Endodermal cell (in vitro differentiated cells): ENCODE measurements at regions not wholly inside any gene's neighbourhood (a gene's known extent, or its start where the extent isn't known, plus 50 kb on each side); places are given as distances from the start of the nearest gene placed in this dataset.

ENCODE experiments used
- DNase-seq: peaks from one replicate; pipeline ENCODE4 v3.0.0-alpha.2; 2017
- H3K27ac ChIP-seq: 2 replicates; pipeline ENCODE4 v1.5.1; 2013; ENCODE audit warnings: mild to moderate bottlenecking, low read depth, low read length, moderate library complexity
- H3K27me3 ChIP-seq: 2 replicates; pipeline ENCODE4 v1.6.1; 2013; ENCODE audit warnings: mild to moderate bottlenecking, low read length, moderate library complexity; ENCODE audit not compliant: insufficient read depth, control insufficient read depth, poor library complexity, severe bottlenecking
- H3K36me3 ChIP-seq: 2 replicates; pipeline ENCODE4 v1.7.0; 2013; ENCODE audit warnings: mild to moderate bottlenecking, low read length, moderate library complexity; ENCODE audit not compliant: control insufficient read depth, insufficient read depth
- H3K4me1 ChIP-seq: one replicate; pipeline ENCODE4 v1.7.0; 2013; ENCODE audit warnings: low read length; ENCODE audit not compliant: control insufficient read depth, insufficient read depth
- H3K4me3 ChIP-seq: 2 replicates; pipeline ENCODE4 v1.5.1; 2013; ENCODE audit warnings: mild to moderate bottlenecking, low read length, moderate library complexity
- H3K9ac ChIP-seq: 2 replicates; pipeline ENCODE4 v1.6.1; 2013; ENCODE audit warnings: mild to moderate bottlenecking, low read length, moderate library complexity; ENCODE audit not compliant: poor library complexity, severe bottlenecking; ENCODE audit errors: extremely low read depth
- H3K9me3 ChIP-seq: 2 replicates; pipeline ENCODE4 v1.6.1; 2013; ENCODE audit warnings: mild to moderate bottlenecking, low read length, moderate library complexity; ENCODE audit not compliant: control insufficient read depth
- H3K27ac Mint-ChIP-seq: 2 replicates; pipeline ENCODE4 v1.8.0; 2020; ENCODE audit warnings: mixed read lengths
- H3K27me3 Mint-ChIP-seq: 2 replicates; pipeline ENCODE4 v1.8.0; 2021; ENCODE audit warnings: mild to moderate bottlenecking, mixed read lengths; ENCODE audit not compliant: insufficient read depth
- H3K36me3 Mint-ChIP-seq: 2 replicates; pipeline ENCODE4 v1.8.0; 2020; ENCODE audit warnings: low read depth, mixed read lengths
- H3K4me1 Mint-ChIP-seq: 2 replicates; pipeline ENCODE4 v1.8.0; 2020; ENCODE audit warnings: mixed read lengths
- H3K4me3 Mint-ChIP-seq: 2 replicates; pipeline ENCODE4 v1.8.0; 2020; ENCODE audit warnings: mild to moderate bottlenecking, moderate library complexity, mixed read lengths
- H3K9me3 Mint-ChIP-seq: 2 replicates; pipeline ENCODE4 v1.8.0; 2020; ENCODE audit warnings: mild to moderate bottlenecking, mixed read lengths
- WGBS, 2 experiments: methylation state at CpG; one replicate each; pipeline versions ENCODE4 v1.1.5 to v1.1.7; 2013; ENCODE audit warnings: missing lambda C conversion rate in 2 of 2, mixed read lengths in 1 of 2; ENCODE audit not compliant: insufficient coverage in 1 of 2, insufficient read length in 1 of 2; 5-methylcytosine and 5-hydroxymethylcytosine counted together
- TF ChIP-seq, protein P1 (sequence below): fragments of 200-600 bp; sonication (generic); conservative IDR thresholded peaks from 2 replicates; pipeline ENCODE4 v1.5.0; 2021; ENCODE audit warnings: antibody characterized with exemption, mild to moderate bottlenecking

- no peak overlapping the region for H3K27ac ChIP-seq
- no peak overlapping the region for H3K4me3 Mint-ChIP-seq
- H3K9me3 Mint-ChIP-seq: peaks cover 11% of the 10 kb centered on the region
- TF ChIP-seq, protein P1, sequence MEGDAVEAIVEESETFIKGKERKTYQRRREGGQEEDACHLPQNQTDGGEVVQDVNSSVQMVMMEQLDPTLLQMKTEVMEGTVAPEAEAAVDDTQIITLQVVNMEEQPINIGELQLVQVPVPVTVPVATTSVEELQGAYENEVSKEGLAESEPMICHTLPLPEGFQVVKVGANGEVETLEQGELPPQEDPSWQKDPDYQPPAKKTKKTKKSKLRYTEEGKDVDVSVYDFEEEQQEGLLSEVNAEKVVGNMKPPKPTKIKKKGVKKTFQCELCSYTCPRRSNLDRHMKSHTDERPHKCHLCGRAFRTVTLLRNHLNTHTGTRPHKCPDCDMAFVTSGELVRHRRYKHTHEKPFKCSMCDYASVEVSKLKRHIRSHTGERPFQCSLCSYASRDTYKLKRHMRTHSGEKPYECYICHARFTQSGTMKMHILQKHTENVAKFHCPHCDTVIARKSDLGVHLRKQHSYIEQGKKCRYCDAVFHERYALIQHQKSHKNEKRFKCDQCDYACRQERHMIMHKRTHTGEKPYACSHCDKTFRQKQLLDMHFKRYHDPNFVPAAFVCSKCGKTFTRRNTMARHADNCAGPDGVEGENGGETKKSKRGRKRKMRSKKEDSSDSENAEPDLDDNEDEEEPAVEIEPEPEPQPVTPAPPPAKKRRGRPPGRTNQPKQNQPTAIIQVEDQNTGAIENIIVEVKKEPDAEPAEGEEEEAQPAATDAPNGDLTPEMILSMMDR: no peak
- H3K27me3 Mint-ChIP-seq: no peaks in the 10 kb centered on the region
- DNase-seq: no peak
- no peak overlapping the region for H3K9ac ChIP-seq
- H3K36me3 ChIP-seq: no peaks in the 10 kb centered on the region
- H3K36me3 Mint-ChIP-seq: no peaks in the 10 kb centered on the region
- no peaks in the 10 kb centered on the region for H3K9me3 ChIP-seq
- WGBS, 2 experiments: 64% methylated on average over 2 of the region's 2 CpGs; no CpG with 5 or more reads in 1 of the 2 experiments
- H3K4me1 ChIP-seq: no peaks in the 10 kb centered on the region
- no peak overlapping the region for H3K27ac Mint-ChIP-seq
- no peaks in the 10 kb centered on the region for H3K27me3 ChIP-seq
- no peaks in the 10 kb centered on the region for H3K4me1 Mint-ChIP-seq
- H3K4me3 ChIP-seq: no peak overlapping the region
Measured at GRCh38 chr21:16395285-16395684, 665.5 kb downstream of the USP25 start.

GRCh38 chr21:16402752-16403151, 673.0 kb downstream of the USP25 start:
- no peak for DNase-seq
- Mint-ChIP-seq H3K27me3 (no peaks in the 10 kb centered on the region), H3K27ac (no peak overlapping the region), H3K4me1 (no peaks in the 10 kb centered on the region), H3K36me3 (no peaks in the 10 kb centered on the region), H3K9me3 (no peaks in the 10 kb centered on the region), H3K4me3 (no peak overlapping the region)
- no peaks in the 10 kb centered on the region for H3K4me1 ChIP-seq
- TF ChIP-seq, protein P1: no peak
- no peaks in the 10 kb centered on the region for H3K9me3 ChIP-seq
- no peaks in the 10 kb centered on the region for H3K27me3 ChIP-seq
- H3K27ac ChIP-seq: no peak overlapping the region
- no peak overlapping the region for H3K4me3 ChIP-seq
- no peaks in the 10 kb centered on the region for H3K36me3 ChIP-seq
- no peak overlapping the region for H3K9ac ChIP-seq

GRCh38 chr21:16404776-16405175, 675.0 kb downstream of the USP25 start:
- no peaks in the 10 kb centered on the region for H3K4me1 Mint-ChIP-seq
- Histone ChIP-seq H3K4me3 (no peak overlapping the region), H3K27ac (no peak overlapping the region), H3K4me1 (no peaks in the 10 kb centered on the region), H3K27me3 (no peaks in the 10 kb centered on the region), H3K9ac (no peak overlapping the region), H3K9me3 (no peaks in the 10 kb centered on the region), H3K36me3 (no peaks in the 10 kb centered on the region)
- WGBS, 2 experiments: no CpG with 5 or more reads among the region's 1 CpG
- no peaks in the 10 kb centered on the region for H3K9me3 Mint-ChIP-seq
- no peaks in the 10 kb centered on the region for H3K36me3 Mint-ChIP-seq
- TF ChIP-seq, protein P1: no peak
- no peaks in the 10 kb centered on the region for H3K27me3 Mint-ChIP-seq
- no peak for DNase-seq
- no peak overlapping the region for H3K4me3 Mint-ChIP-seq
- no peak overlapping the region for H3K27ac Mint-ChIP-seq
